Right renal cortex interstitium (tissue), 3 donors: ENCODE measurements at regions not wholly inside any gene's neighbourhood (a gene's known extent, or its start where the extent isn't known, plus 50 kb on each side); places are given as distances from the start of the nearest gene placed in this dataset.
"Not testable (repeated sequence)": the region's sequence is repeated elsewhere in the genome, so short reads cannot be mapped to it uniquely, and the experiment has no call there.

Experiments used
- DNase-seq, 3 donors: peaks; one replicate each; pipeline ENCODE4 v3.0.0-alpha.2; 2013; ENCODE audit warnings: low read depth in 3 of 3, low spot score in 2 of 3

- DNase-seq = no peak
These were observed 127.7 kb upstream of the SHB start for GRCh38 chr9:38196714-38197113.

GRCh38 chr9:38195737-38196161 is 126.7 kb upstream of the SHB start:
- no peak for DNase-seq

GRCh38 chr9:38194870-38195269 is 125.8 kb upstream of the SHB start:
- DNase-seq = no peak

- no peak for DNase-seq
These were observed 123.8 kb upstream of the SHB start for GRCh38 chr9:38192731-38193265.

GRCh38 chr9:38186404-38187115 is 117.5 kb upstream of the SHB start:
- no peak for DNase-seq

- no peak for DNase-seq
These were observed 116.8 kb upstream of the SHB start for GRCh38 chr9:38185647-38186403.

- no peak for DNase-seq
These were observed 115.1 kb upstream of the SHB start for GRCh38 chr9:38183994-38184568.

- no peak for DNase-seq
These were observed 113.3 kb upstream of the SHB start for GRCh38 chr9:38182321-38182720.

GRCh38 chr9:38181866-38182265 is 112.8 kb upstream of the SHB start:
- DNase-seq = no peak

- no peak for DNase-seq
These were observed 112.2 kb upstream of the SHB start for GRCh38 chr9:38181232-38181631.

GRCh38 chr9:38180656-38181055 is 111.6 kb upstream of the SHB start:
- DNase-seq = no peak

GRCh38 chr9:38179965-38180364 is 110.9 kb upstream of the SHB start:
- DNase-seq = no peak

- no peak for DNase-seq
These were observed 109.2 kb upstream of the SHB start for GRCh38 chr9:38178237-38178636.

GRCh38 chr9:38177680-38178079 is 108.7 kb upstream of the SHB start:
- no peak for DNase-seq

GRCh38 chr9:38176251-38176650 is 107.2 kb upstream of the SHB start:
- no peak for DNase-seq

- DNase-seq = no peak
These were observed 106.4 kb upstream of the SHB start for GRCh38 chr9:38175423-38175822.

- DNase-seq = no peak
These were observed 103.6 kb upstream of the SHB start for GRCh38 chr9:38172586-38172985.

GRCh38 chr9:38171926-38172325 is 102.9 kb upstream of the SHB start:
- no peak for DNase-seq

- no peak for DNase-seq
These were observed 102.5 kb upstream of the SHB start for GRCh38 chr9:38171538-38171884.

- not testable (repeated sequence) for DNase-seq
These were observed 101.9 kb upstream of the SHB start for GRCh38 chr9:38170763-38171537.

GRCh38 chr9:38170155-38170554 is 101.1 kb upstream of the SHB start:
- DNase-seq = not testable (repeated sequence)
